Osteoblast (primary cell): ENCODE measurements at regions not wholly inside any gene's neighbourhood (a gene's known extent, or its start where the extent isn't known, plus 50 kb on each side); places are given as distances from the start of the nearest gene placed in this dataset.

ENCODE experiments used
- DNase-seq: peaks from one replicate; pipeline ENCODE4 v3.0.0; 2011; ENCODE audit warnings: low spot score, mixed read lengths; ENCODE audit not compliant: insufficient read length; ENCODE audit errors: missing footprints
- H2AFZ ChIP-seq: 2 replicates; pipeline ENCODE4 v1.6.0; 2011; ENCODE audit warnings: mild to moderate bottlenecking, low read length
- H3K27ac ChIP-seq: 2 replicates; pipeline ENCODE4 v1.5.1; 2011; ENCODE audit warnings: mild to moderate bottlenecking, low read depth, low read length, moderate library complexity
- H3K27me3 ChIP-seq: 2 replicates; pipeline ENCODE4 v1.6.0; 2012; ENCODE audit warnings: mild to moderate bottlenecking, control low read depth, inconsistent platforms, low read length, moderate library complexity; ENCODE audit not compliant: insufficient read depth
- H3K36me3 ChIP-seq: 2 replicates; pipeline ENCODE4 v1.5.1; 2011; ENCODE audit warnings: mild to moderate bottlenecking, low read length, control low read depth, moderate library complexity; ENCODE audit not compliant: insufficient read depth
- H3K4me1 ChIP-seq: 2 replicates; pipeline ENCODE4 v1.5.1; 2011; ENCODE audit warnings: mild to moderate bottlenecking, low read length, control low read depth, moderate library complexity; ENCODE audit not compliant: insufficient read depth
- H3K4me2 ChIP-seq: 2 replicates; pipeline ENCODE4 v1.6.0; 2011; ENCODE audit warnings: mild to moderate bottlenecking, low read length; ENCODE audit not compliant: insufficient read depth
- H3K4me3 ChIP-seq: fragments of 200-600 bp; sonication (generic); 3 replicates; pipeline ENCODE4 v1.5.1; 2012; ENCODE audit warnings: mild to moderate bottlenecking, low read length, inconsistent platforms; ENCODE audit not compliant: insufficient read depth
- H3K79me2 ChIP-seq: 2 replicates; pipeline ENCODE4 v1.6.0; 2012; ENCODE audit warnings: mild to moderate bottlenecking, low read length, control low read depth, inconsistent platforms; ENCODE audit not compliant: insufficient read depth
- H3K9me3 ChIP-seq: 2 replicates; pipeline ENCODE4 v1.5.1; 2011; ENCODE audit warnings: low read depth, low read length, control low read depth
- H4K20me1 ChIP-seq: 2 replicates; pipeline ENCODE4 v1.6.0; 2012; ENCODE audit warnings: mild to moderate bottlenecking, low read length, control low read depth; ENCODE audit not compliant: insufficient read depth
- TF ChIP-seq, protein P1 (sequence below): IDR thresholded peaks from 2 replicates; pipeline ENCODE4 v1.5.1; 2011; ENCODE audit warnings: mild to moderate bottlenecking, low read depth, low read length, moderate library complexity; ENCODE audit errors: extremely low read depth

- H3K36me3 ChIP-seq = no peaks in the 10 kb centered on the region
- no peak overlapping the region for H3K4me3 ChIP-seq
- no peak overlapping the region for H2AFZ ChIP-seq
- H3K9me3 ChIP-seq = no peaks in the 10 kb centered on the region
- no peaks in the 10 kb centered on the region for H3K79me2 ChIP-seq
- H3K27ac ChIP-seq = no peak overlapping the region
- TF ChIP-seq, protein P1, sequence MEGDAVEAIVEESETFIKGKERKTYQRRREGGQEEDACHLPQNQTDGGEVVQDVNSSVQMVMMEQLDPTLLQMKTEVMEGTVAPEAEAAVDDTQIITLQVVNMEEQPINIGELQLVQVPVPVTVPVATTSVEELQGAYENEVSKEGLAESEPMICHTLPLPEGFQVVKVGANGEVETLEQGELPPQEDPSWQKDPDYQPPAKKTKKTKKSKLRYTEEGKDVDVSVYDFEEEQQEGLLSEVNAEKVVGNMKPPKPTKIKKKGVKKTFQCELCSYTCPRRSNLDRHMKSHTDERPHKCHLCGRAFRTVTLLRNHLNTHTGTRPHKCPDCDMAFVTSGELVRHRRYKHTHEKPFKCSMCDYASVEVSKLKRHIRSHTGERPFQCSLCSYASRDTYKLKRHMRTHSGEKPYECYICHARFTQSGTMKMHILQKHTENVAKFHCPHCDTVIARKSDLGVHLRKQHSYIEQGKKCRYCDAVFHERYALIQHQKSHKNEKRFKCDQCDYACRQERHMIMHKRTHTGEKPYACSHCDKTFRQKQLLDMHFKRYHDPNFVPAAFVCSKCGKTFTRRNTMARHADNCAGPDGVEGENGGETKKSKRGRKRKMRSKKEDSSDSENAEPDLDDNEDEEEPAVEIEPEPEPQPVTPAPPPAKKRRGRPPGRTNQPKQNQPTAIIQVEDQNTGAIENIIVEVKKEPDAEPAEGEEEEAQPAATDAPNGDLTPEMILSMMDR = no peak
- H4K20me1 ChIP-seq = no peaks in the 10 kb centered on the region
- no peaks in the 10 kb centered on the region for H3K4me1 ChIP-seq
- no peaks in the 10 kb centered on the region for H3K27me3 ChIP-seq
- no peak overlapping the region for H3K4me2 ChIP-seq
- DNase-seq = no peak
Observed at GRCh38 chr2:123036300-123036699, 988.8 kb upstream of the CNTNAP5 start.

- Histone ChIP-seq H3K36me3 (no peaks in the 10 kb centered on the region), H3K9me3 (no peaks in the 10 kb centered on the region), H4K20me1 (no peaks in the 10 kb centered on the region), H3K27ac (no peak overlapping the region), H3K4me2 (no peak overlapping the region), H3K27me3 (no peaks in the 10 kb centered on the region), H2AFZ (no peak overlapping the region), H3K4me3 (no peak overlapping the region), H3K79me2 (no peaks in the 10 kb centered on the region), H3K4me1 (no peaks in the 10 kb centered on the region)
- DNase-seq = no peak
- TF ChIP-seq, protein P1 = no peak
Observed at GRCh38 chr2:123040506-123040905, 984.6 kb upstream of the CNTNAP5 start.

DNA sequence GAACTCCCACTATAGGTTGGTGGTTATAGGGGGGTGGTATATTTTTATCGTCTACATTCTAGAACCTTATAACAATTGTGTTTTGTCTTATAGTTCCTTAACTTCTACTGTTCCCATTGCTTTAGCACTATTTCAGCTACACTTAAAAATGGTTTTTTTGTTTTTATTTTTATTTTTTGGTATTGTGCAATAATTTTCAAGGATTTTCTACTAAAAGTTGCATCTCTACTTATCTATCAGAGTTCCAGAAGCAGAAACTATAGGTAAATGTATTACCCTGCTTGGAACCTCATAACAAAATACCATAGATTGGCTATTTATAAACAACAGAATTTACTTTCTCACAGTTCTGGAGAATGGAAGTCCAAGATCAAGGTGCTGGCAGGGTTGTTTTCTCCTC lies 981.6 kb upstream of the CNTNAP5 start:
- DNase-seq = no peak
- TF ChIP-seq, protein P1 = no peak
- Histone ChIP-seq H3K4me3 (no peak overlapping the region), H3K79me2 (no peaks in the 10 kb centered on the region), H4K20me1 (no peaks in the 10 kb centered on the region), H3K27ac (no peak overlapping the region), H3K4me1 (no peaks in the 10 kb centered on the region), H2AFZ (no peak overlapping the region), H3K27me3 (no peaks in the 10 kb centered on the region), H3K9me3 (no peaks in the 10 kb centered on the region), H3K36me3 (no peaks in the 10 kb centered on the region), H3K4me2 (no peak overlapping the region)

DNA sequence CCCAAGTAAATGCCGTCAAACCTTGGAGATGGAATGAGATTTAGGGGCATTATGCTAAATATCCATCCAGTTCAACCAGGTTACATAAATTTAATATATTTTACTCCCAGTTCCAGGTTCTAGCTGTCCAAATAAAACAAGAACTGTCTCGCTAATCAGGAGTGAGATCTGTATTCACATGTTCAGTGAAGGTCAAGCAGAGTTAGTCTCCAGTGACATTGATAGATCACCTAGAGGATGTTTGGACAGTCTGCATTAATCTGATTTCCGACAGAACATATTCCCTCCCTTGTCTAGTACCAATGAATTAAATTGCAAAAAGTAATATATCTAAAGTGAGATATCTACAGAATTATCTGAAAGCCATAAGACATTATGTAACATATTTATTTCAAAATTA lies 979.4 kb upstream of the CNTNAP5 start:
- Histone ChIP-seq H2AFZ (no peak overlapping the region), H4K20me1 (no peaks in the 10 kb centered on the region), H3K4me1 (no peaks in the 10 kb centered on the region), H3K27me3 (no peaks in the 10 kb centered on the region), H3K79me2 (no peaks in the 10 kb centered on the region), H3K4me3 (no peak overlapping the region), H3K4me2 (no peak overlapping the region), H3K36me3 (no peaks in the 10 kb centered on the region), H3K27ac (no peak overlapping the region), H3K9me3 (no peaks in the 10 kb centered on the region)
- no peak for DNase-seq
- TF ChIP-seq, protein P1 = no peak
